Cardiac septum (tissue), 1 donor: ENCODE measurements at regions not wholly inside any gene's neighbourhood (a gene's known extent, or its start where the extent isn't known, plus 50 kb on each side); places are given as distances from the start of the nearest gene placed in this dataset.
"Not testable (repeated sequence)": the region's sequence is repeated elsewhere in the genome, so short reads cannot be mapped to it uniquely, and the experiment has no call there.

ENCODE experiments used
- DNase-seq: peaks from one replicate; pipeline ENCODE4 v3.0.0-alpha.2; 2020; ENCODE audit warnings: low spot score
- intact Hi-C: fragments of 100-400 bp; cut with DNase I; formaldehyde crosslinking; loops from one replicate; pipeline ENCODE4 v1.14.0; 2022
- donor health status: DM: no; HTN: no; CAD: no.

GRCh38 chr6:1231941-1232340 is 80.0 kb upstream of the FOXQ1 start:
- intact Hi-C loops, result no loop called here
- DNase-seq, result no peak

GRCh38 chr6:1230689-1231605 is 81.0 kb upstream of the FOXQ1 start:
- intact Hi-C loops, result no loop called here
- no peak for DNase-seq

GRCh38 chr6:1230281-1230680 is 81.6 kb upstream of the FOXQ1 start:
- no peak for DNase-seq
- intact Hi-C loops, result no loop called here

GRCh38 chr6:1229808-1230207 is 82.1 kb upstream of the FOXQ1 start:
- no peak for DNase-seq
- intact Hi-C loops, result no loop called here

GRCh38 chr6:1229301-1229700 is 82.6 kb upstream of the FOXQ1 start:
- intact Hi-C loops, result no loop called here
- no peak for DNase-seq

GRCh38 chr6:1228754-1229191 is 83.1 kb upstream of the FOXQ1 start:
- DNase-seq, result no peak
- intact Hi-C loops, result no loop called here

GRCh38 chr6:1227935-1228753 is 83.8 kb upstream of the FOXQ1 start:
- intact Hi-C loops, result no loop called here
- DNase-seq, result no peak

- DNase-seq, result no peak
- intact Hi-C loops, result no loop called here
Measured at GRCh38 chr6:1227600-1227934, 84.3 kb upstream of the FOXQ1 start.

- no peak for DNase-seq
- intact Hi-C loops, result no loop called here
Measured at GRCh38 chr6:1226277-1227099, 85.4 kb upstream of the FOXQ1 start.

GRCh38 chr6:1224514-1224913 is 87.4 kb upstream of the FOXQ1 start:
- intact Hi-C loops, result no loop called here
- DNase-seq, result no peak

GRCh38 chr6:1222728-1223595 is 88.9 kb upstream of the FOXQ1 start:
- DNase-seq, result no peak
- intact Hi-C loops, result no loop called here

GRCh38 chr6:1217396-1217795 is 94.5 kb upstream of the FOXQ1 start:
- intact Hi-C loops, result no loop called here
- no peak for DNase-seq

GRCh38 chr6:1216488-1216974 is 95.4 kb upstream of the FOXQ1 start:
- intact Hi-C loops, result no loop called here
- no peak for DNase-seq

- intact Hi-C loops, result no loop called here
- no peak for DNase-seq
Measured at GRCh38 chr6:1215884-1216487, 95.9 kb upstream of the FOXQ1 start.

GRCh38 chr6:1215023-1215422 is 96.9 kb upstream of the FOXQ1 start:
- intact Hi-C loops, result no loop called here

GRCh38 chr6:1212919-1213318 is 99.0 kb upstream of the FOXQ1 start:
- intact Hi-C loops, result no loop called here
- no peak for DNase-seq

More at GRCh38 chr6:1215023-1215422, 96.9 kb upstream of the FOXQ1 start:
- DNase-seq, result no peak

GRCh38 chr6:1212138-1212537 is 99.8 kb upstream of the FOXQ1 start:
- intact Hi-C loops, result not testable (repeated sequence)

GRCh38 chr6:1210631-1211030 is 101.3 kb upstream of the FOXQ1 start:
- DNase-seq, intact Hi-C loops: not testable (repeated sequence)

More at GRCh38 chr6:1212138-1212537, 99.8 kb upstream of the FOXQ1 start:
- DNase-seq, result not testable (repeated sequence)
